ENCODE measurements at regions not wholly inside any gene's neighbourhood (a gene's known extent, or its start where the extent isn't known, plus 50 kb on each side); places are given as distances from the start of the nearest gene placed in this dataset.

- intact Hi-C loops (cut with DNase I): no loop called here
- DNase-seq: no peak
Observed at GRCh38 chr4:178463747-178464146, 1021.5 kb upstream of the AGA start.

- intact Hi-C loops (cut with DNase I): no loop called here
- DNase-seq: no peak
Observed at GRCh38 chr4:178470996-178471784, 1029.0 kb upstream of the AGA start.

- no peak for DNase-seq
- intact Hi-C loops (cut with DNase I): no loop called here
Observed at GRCh38 chr4:178471994-178472393, 1029.8 kb upstream of the AGA start.

- no peak for DNase-seq
- intact Hi-C loops (cut with DNase I): no loop called here
Observed at GRCh38 chr4:178480105-178480504, 1037.9 kb upstream of the AGA start.

- intact Hi-C loops (cut with DNase I): no loop called here
- DNase-seq: no peak
Observed at GRCh38 chr4:178480881-178481280, 1038.6 kb upstream of the AGA start.

GRCh38 chr4:178481564-178481963 lies 1039.3 kb upstream of the AGA start:
- no peak for DNase-seq
- intact Hi-C loops (cut with DNase I): no loop called here

- intact Hi-C loops (cut with DNase I): no loop called here
- no peak for DNase-seq
Observed at GRCh38 chr4:178523038-178523437, 1080.8 kb upstream of the AGA start.

- intact Hi-C loops (cut with DNase I): no loop called here
- DNase-seq: no peak
Observed at GRCh38 chr4:178535939-178536579, 1093.8 kb upstream of the AGA start.

GRCh38 chr4:178553201-178553600 lies 1111.0 kb upstream of the AGA start:
- intact Hi-C loops (cut with DNase I): no loop called here
- no peak for DNase-seq

GRCh38 chr4:178554352-178554751 lies 1112.1 kb upstream of the AGA start:
- intact Hi-C loops (cut with DNase I): no loop called here
- no peak for DNase-seq

- intact Hi-C loops (cut with DNase I): no loop called here
- DNase-seq: no peak
Observed at GRCh38 chr4:178556796-178557195, 1114.6 kb upstream of the AGA start.

- intact Hi-C loops (cut with DNase I): no loop called here
Observed at GRCh38 chr4:178577933-178578332, 1135.7 kb upstream of the AGA start.

GRCh38 chr4:178595500-178596138 lies 1153.4 kb upstream of the AGA start:
- intact Hi-C loops (cut with DNase I): no loop called here

More at GRCh38 chr4:178577933-178578332, 1135.7 kb upstream of the AGA start:
- no peak for DNase-seq

GRCh38 chr4:178598672-178599071 lies 1156.4 kb upstream of the AGA start:
- no peak for DNase-seq
- intact Hi-C loops (cut with DNase I): no loop called here

More at GRCh38 chr4:178595500-178596138, 1153.4 kb upstream of the AGA start:
- DNase-seq: no peak

GRCh38 chr4:178599521-178599920 lies 1157.3 kb upstream of the AGA start:
- intact Hi-C loops (cut with DNase I): no loop called here
- no peak for DNase-seq

- intact Hi-C loops (cut with DNase I): no loop called here
- no peak for DNase-seq
Observed at GRCh38 chr4:178602833-178603232, 1160.6 kb upstream of the AGA start.

- no peak for DNase-seq
- intact Hi-C loops (cut with DNase I): no loop called here
Observed at GRCh38 chr4:178611062-178611461, 1168.8 kb upstream of the AGA start.

- no peak for DNase-seq
- intact Hi-C loops (cut with DNase I): no loop called here
Observed at GRCh38 chr4:178612733-178613132, 1170.5 kb upstream of the AGA start.

- intact Hi-C loops (cut with DNase I): no loop called here
- no peak for DNase-seq
Observed at GRCh38 chr4:178632415-178632814, 1190.2 kb upstream of the AGA start.

GRCh38 chr4:178633263-178633662 lies 1191.0 kb upstream of the AGA start:
- DNase-seq: no peak
- intact Hi-C loops (cut with DNase I): no loop called here

GRCh38 chr4:178664621-178665020 lies 1222.4 kb upstream of the AGA start:
- intact Hi-C loops (cut with DNase I): no loop called here
- DNase-seq: no peak

GRCh38 chr4:178665916-178666315 lies 1223.7 kb upstream of the AGA start:
- intact Hi-C loops (cut with DNase I): no loop called here
- DNase-seq: no peak
